Right lobe of liver (tissue), 4 donors: ENCODE measurements at regions not wholly inside any gene's neighbourhood (a gene's known extent, or its start where the extent isn't known, plus 50 kb on each side); places are given as distances from the start of the nearest gene placed in this dataset.

ENCODE experiments used
- CTCF ChIP-seq, 4 donors: fragments of 200-600 bp in 3 of 4; fragments of 450-650 bp in 1 of 4; IDR thresholded peaks; one replicate each; pipeline versions ENCODE4 v1.5.1 to v1.8.0; 2016 to 2022; ENCODE audit warnings: antibody characterized with exemption in 4 of 4, mild to moderate bottlenecking in 2 of 4
- POLR2A ChIP-seq: fragments of 450-650 bp; IDR thresholded peaks from one replicate; pipeline ENCODE4 v1.6.1; 2017; ENCODE audit warnings: antibody characterized with exemption, mild to moderate bottlenecking
- donor health status: DM: no; HTN: no; CAD: no.
- donor health status: DM: no; HTN: no; CAD: no.
- donor health status: DM: no; HTN: yes; CAD: no.

- TF ChIP-seq CTCF (IDR thresholded peaks at IDR 0.05) (no peak), POLR2A (no peak)
These were observed 59.3 kb upstream of the COL5A2 start for GRCh38 chr2:189238903-189239302.
